ENCODE measurements at regions not wholly inside any gene's neighbourhood (a gene's known extent, or its start where the extent isn't known, plus 50 kb on each side); places are given as distances from the start of the nearest gene placed in this dataset.

DNA sequence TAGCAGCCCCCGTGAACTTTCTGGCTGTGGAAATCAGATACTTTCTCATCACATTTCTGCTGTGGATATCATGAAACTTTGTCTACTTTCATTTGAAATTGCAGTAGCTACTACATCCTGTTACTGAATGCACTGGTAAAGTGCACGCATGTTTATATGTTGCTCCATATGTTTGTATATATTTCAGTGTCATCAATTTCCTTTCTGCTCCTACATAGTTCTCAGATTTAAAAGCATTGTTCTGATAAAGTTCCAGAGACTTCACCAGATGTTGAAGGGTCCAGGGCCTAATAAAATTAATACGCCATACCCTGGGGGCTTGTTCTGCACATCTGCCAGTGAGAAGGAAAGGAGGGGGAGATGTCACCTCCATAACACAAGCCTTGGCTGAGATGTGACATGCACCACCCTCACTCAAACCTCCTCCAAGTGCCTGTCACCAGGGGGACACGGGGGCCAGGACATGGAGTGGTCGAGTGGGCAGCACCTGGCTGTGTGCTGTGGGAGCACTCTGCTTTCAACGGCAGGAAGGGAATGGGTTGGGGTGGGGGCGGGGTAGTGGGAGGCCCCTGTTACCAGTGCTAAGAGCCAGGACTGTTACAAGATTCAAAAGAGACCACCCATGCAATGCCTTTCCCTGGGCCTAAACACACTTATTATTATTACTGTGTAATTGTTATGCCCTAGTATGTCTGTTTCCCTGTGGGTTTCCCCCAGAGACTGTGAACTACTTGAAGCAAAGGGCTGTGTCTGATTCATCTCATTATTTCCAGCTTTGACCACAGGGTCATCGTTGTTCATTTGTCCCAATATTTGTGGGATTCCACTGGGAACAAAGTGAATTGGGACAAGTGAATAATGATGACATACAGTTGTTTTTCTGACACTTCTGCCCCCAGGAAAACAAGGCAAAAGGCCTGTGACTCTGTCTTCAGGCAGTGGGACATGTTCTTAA is 193.4 kb downstream of the FOXL1 start:
- DNase-seq (no peak), ATAC-seq (ENCODE audit: low FRiP score) (no peak)
- Histone ChIP-seq H3K36me3 (ENCODE audit: control insufficient read depth in 1 of 2, insufficient read depth in 2 of 2, low read length in 1 of 2) (no peaks in the 10 kb centered on the region), H3K4me3 (ENCODE audit: low read length in 2 of 2) (no peak overlapping the region), H3K27ac (ENCODE audit: low read depth in 1 of 2, low read length in 2 of 2) (no peak overlapping the region), H3K9me3 (ENCODE audit: control insufficient read depth, low read length) (no peaks in the 10 kb centered on the region), H3K27me3 (ENCODE audit: control insufficient read depth in 1 of 2, insufficient read depth in 2 of 2, low read length in 1 of 2) (no peaks in the 10 kb centered on the region), H3K4me1 (ENCODE audit: control insufficient read depth in 1 of 2, insufficient read depth in 2 of 2, low read length in 2 of 2) (no peaks in the 10 kb centered on the region)
- intact Hi-C loops (cut with DNase I), result no loop called here
- WGBS, 2 donors, result 80 to 83% methylated on average over 8 of the region's 8 CpGs

DNA sequence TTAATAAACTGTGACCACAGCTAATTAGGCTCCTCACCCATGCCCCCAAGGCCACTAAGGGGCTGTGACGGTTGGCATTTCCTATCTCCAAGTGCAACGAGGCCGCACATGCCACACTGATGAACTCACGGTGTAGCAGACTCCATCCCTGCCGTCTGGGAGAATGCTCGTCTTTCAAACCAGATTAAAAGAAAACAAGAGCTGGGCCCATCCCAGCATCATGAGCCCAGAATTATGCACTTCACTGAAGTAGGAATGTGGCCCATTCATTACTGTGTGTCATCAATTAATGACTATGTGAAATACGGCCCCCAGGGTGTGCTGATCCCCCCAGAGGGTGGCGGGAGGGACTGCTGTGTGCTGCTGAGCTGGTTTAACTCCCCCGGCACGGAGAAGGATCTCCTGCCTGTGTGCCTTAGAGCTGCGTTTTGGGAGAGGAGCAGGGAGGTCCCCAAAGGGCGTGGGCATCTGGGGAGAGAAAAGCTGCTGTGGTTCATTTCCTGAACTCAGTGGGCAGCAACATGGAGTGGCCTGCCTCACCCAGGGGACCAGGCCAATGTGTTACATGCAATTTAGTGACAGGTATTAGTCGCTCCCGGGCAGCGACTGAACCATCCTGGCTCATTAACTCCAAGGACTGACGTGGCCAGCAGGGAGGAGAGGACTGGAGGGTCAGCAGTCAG is 194.5 kb downstream of the FOXL1 start:
- Histone ChIP-seq H3K4me1 (ENCODE audit: control insufficient read depth in 1 of 2, insufficient read depth in 2 of 2, low read length in 2 of 2) (no peaks in the 10 kb centered on the region), H3K27me3 (ENCODE audit: control insufficient read depth in 1 of 2, insufficient read depth in 2 of 2, low read length in 1 of 2) (no peaks in the 10 kb centered on the region), H3K27ac (ENCODE audit: low read depth in 1 of 2, low read length in 2 of 2) (no peak overlapping the region), H3K4me3 (ENCODE audit: low read length in 2 of 2) (no peak overlapping the region), H3K9me3 (ENCODE audit: control insufficient read depth, low read length) (no peaks in the 10 kb centered on the region), H3K36me3 (ENCODE audit: control insufficient read depth in 1 of 2, insufficient read depth in 2 of 2, low read length in 1 of 2) (no peaks in the 10 kb centered on the region)
- 38 to 39% methylated on average over 16 of the region's 16 CpGs for WGBS, 2 donors
- ATAC-seq (ENCODE audit: low FRiP score) (no peak), DNase-seq (no peak)
- intact Hi-C loops (cut with DNase I), result no loop called here

- H3K4me1 ChIP-seq (ENCODE audit: control insufficient read depth in 1 of 2, insufficient read depth in 2 of 2, low read length in 2 of 2), result no peaks in the 10 kb centered on the region
- H3K4me3 ChIP-seq (ENCODE audit: low read length in 2 of 2), result no peak overlapping the region
- H3K27ac ChIP-seq (ENCODE audit: low read depth in 1 of 2, low read length in 2 of 2), result no peak overlapping the region
- peak in 1 of 2 donors; percentile 40 for DNase-seq
- no peaks in the 10 kb centered on the region for H3K9me3 ChIP-seq (ENCODE audit: control insufficient read depth, low read length)
- no peaks in the 10 kb centered on the region for H3K36me3 ChIP-seq (ENCODE audit: control insufficient read depth in 1 of 2, insufficient read depth in 2 of 2, low read length in 1 of 2)
- ATAC-seq (ENCODE audit: low FRiP score), result no peak
- intact Hi-C loops (cut with DNase I), result no loop called here
- H3K27me3 ChIP-seq (ENCODE audit: control insufficient read depth in 1 of 2, insufficient read depth in 2 of 2, low read length in 1 of 2), result no peaks in the 10 kb centered on the region
- 36 to 46% methylated on average over 4 of the region's 4 CpGs for WGBS, 2 donors
Observed at GRCh38 chr16:86773354-86773715, 195.0 kb downstream of the FOXL1 start.

DNA sequence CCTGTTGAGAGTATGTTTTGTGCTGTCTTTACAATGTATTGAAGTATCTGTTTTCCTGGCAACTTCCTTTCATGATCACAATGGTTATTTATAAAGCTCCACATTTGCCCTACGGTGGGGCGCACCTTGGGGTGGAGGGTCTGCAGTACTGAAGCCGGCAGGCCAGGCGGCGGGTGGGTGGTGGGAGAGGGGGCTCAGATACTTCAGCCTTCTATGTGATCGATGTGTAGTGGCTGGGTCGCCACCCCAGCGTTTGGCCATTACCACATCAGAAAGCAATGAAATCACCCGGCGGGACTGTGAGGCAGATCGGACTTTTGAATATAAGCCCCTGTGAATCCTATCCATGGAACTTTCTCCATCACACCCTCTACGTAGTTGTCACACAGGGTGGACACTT is 196.6 kb downstream of the FOXL1 start:
- Histone ChIP-seq H3K4me1 (ENCODE audit: control insufficient read depth in 1 of 2, insufficient read depth in 2 of 2, low read length in 2 of 2) (no peaks in the 10 kb centered on the region), H3K36me3 (ENCODE audit: control insufficient read depth in 1 of 2, insufficient read depth in 2 of 2, low read length in 1 of 2) (no peaks in the 10 kb centered on the region), H3K4me3 (ENCODE audit: low read length in 2 of 2) (no peak overlapping the region), H3K9me3 (ENCODE audit: control insufficient read depth, low read length) (no peaks in the 10 kb centered on the region), H3K27ac (ENCODE audit: low read depth in 1 of 2, low read length in 2 of 2) (no peak overlapping the region), H3K27me3 (ENCODE audit: control insufficient read depth in 1 of 2, insufficient read depth in 2 of 2, low read length in 1 of 2) (no peaks in the 10 kb centered on the region)
- DNase-seq (peak in 1 of 2 donors; percentile 64), ATAC-seq (ENCODE audit: low FRiP score) (no peak)
- 95 to 96% methylated on average over 12 of the region's 12 CpGs for WGBS, 2 donors
- intact Hi-C loops (cut with DNase I), result no loop called here

- no peaks in the 10 kb centered on the region for H3K27me3 ChIP-seq (ENCODE audit: control insufficient read depth in 1 of 2, insufficient read depth in 2 of 2, low read length in 1 of 2)
- no peaks in the 10 kb centered on the region for H3K9me3 ChIP-seq (ENCODE audit: control insufficient read depth, low read length)
- no peak for ATAC-seq (ENCODE audit: low FRiP score)
- intact Hi-C loops (cut with DNase I), result no loop called here
- no peaks in the 10 kb centered on the region for H3K4me1 ChIP-seq (ENCODE audit: control insufficient read depth in 1 of 2, insufficient read depth in 2 of 2, low read length in 2 of 2)
- H3K36me3 ChIP-seq (ENCODE audit: control insufficient read depth in 1 of 2, insufficient read depth in 2 of 2, low read length in 1 of 2), result no peaks in the 10 kb centered on the region
- H3K27ac ChIP-seq (ENCODE audit: low read depth in 1 of 2, low read length in 2 of 2), result no peak overlapping the region
- no peak overlapping the region for H3K4me3 ChIP-seq (ENCODE audit: low read length in 2 of 2)
- 84 to 86% methylated on average over 14 of the region's 14 CpGs for WGBS, 2 donors
- DNase-seq, result peak in 1 of 2 donors; percentile 71
Observed at GRCh38 chr16:86775511-86775921, 197.2 kb downstream of the FOXL1 start.

- intact Hi-C loops (cut with DNase I), result no loop called here
- Histone ChIP-seq H3K9me3 (ENCODE audit: control insufficient read depth, low read length) (no peaks in the 10 kb centered on the region), H3K4me3 (ENCODE audit: low read length in 2 of 2) (no peak overlapping the region), H3K36me3 (ENCODE audit: control insufficient read depth in 1 of 2, insufficient read depth in 2 of 2, low read length in 1 of 2) (no peaks in the 10 kb centered on the region), H3K27me3 (ENCODE audit: control insufficient read depth in 1 of 2, insufficient read depth in 2 of 2, low read length in 1 of 2) (no peaks in the 10 kb centered on the region), H3K27ac (ENCODE audit: low read depth in 1 of 2, low read length in 2 of 2) (no peak overlapping the region), H3K4me1 (ENCODE audit: control insufficient read depth in 1 of 2, insufficient read depth in 2 of 2, low read length in 2 of 2) (no peaks in the 10 kb centered on the region)
- ATAC-seq (ENCODE audit: low FRiP score), result no peak
- no peak for DNase-seq
- whole genome bisulfite sequencing, 2 donors, result 58 to 85% methylated on average over 4 of the region's 4 CpGs
Observed at GRCh38 chr16:86777381-86777946, 199.1 kb downstream of the FOXL1 start.

DNA sequence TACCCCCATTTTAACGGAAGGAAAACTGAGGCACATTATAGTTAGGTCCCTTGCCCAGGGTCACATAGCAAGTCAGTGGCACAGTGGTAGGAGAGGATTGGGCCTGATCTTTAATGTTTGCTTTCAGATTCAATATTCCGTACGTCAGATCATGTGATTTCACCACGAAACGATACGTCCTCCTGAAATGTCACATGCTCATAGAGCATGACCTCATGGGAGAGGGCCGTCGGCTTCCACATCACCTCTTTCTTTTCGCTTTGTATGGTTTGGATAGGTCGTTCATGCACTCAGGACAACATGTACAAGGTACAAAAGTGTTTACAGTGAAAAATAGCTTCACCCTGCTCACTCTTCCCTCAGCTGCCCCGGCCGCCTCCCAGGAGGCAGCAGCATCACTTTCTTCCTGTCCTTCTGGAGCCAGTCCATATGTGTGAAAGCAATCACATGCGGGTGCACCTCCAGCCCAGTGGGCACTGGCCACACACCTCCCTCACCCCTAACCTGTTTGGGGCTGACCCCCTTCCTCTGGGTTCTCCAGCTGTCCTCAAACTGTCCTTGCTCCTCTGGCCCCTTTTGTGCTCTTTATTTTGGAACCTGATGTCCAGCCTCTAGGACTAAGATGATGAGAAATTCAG is 199.9 kb downstream of the FOXL1 start:
- DNase-seq, result no peak
- Histone ChIP-seq H3K27ac (ENCODE audit: low read depth in 1 of 2, low read length in 2 of 2) (no peak overlapping the region), H3K9me3 (ENCODE audit: control insufficient read depth, low read length) (no peaks in the 10 kb centered on the region), H3K27me3 (ENCODE audit: control insufficient read depth in 1 of 2, insufficient read depth in 2 of 2, low read length in 1 of 2) (no peaks in the 10 kb centered on the region), H3K4me1 (ENCODE audit: control insufficient read depth in 1 of 2, insufficient read depth in 2 of 2, low read length in 2 of 2) (no peaks in the 10 kb centered on the region), H3K4me3 (ENCODE audit: low read length in 2 of 2) (no peak overlapping the region), H3K36me3 (ENCODE audit: control insufficient read depth in 1 of 2, insufficient read depth in 2 of 2, low read length in 1 of 2) (no peaks in the 10 kb centered on the region)
- ATAC-seq (ENCODE audit: low FRiP score), result no peak
- intact Hi-C loops (cut with DNase I), result no loop called here
- WGBS, 2 donors, result 84 to 88% methylated on average over 13 of the region's 13 CpGs

GRCh38 chr16:86778978-86779377 is 200.6 kb downstream of the FOXL1 start:
- no peak for DNase-seq
- Histone ChIP-seq H3K9me3 (ENCODE audit: control insufficient read depth, low read length) (no peaks in the 10 kb centered on the region), H3K4me3 (ENCODE audit: low read length in 2 of 2) (no peak overlapping the region), H3K27me3 (ENCODE audit: control insufficient read depth in 1 of 2, insufficient read depth in 2 of 2, low read length in 1 of 2) (no peaks in the 10 kb centered on the region), H3K4me1 (ENCODE audit: control insufficient read depth in 1 of 2, insufficient read depth in 2 of 2, low read length in 2 of 2) (no peaks in the 10 kb centered on the region), H3K27ac (ENCODE audit: low read depth in 1 of 2, low read length in 2 of 2) (no peak overlapping the region), H3K36me3 (ENCODE audit: control insufficient read depth in 1 of 2, insufficient read depth in 2 of 2, low read length in 1 of 2) (no peaks in the 10 kb centered on the region)
- intact Hi-C loops (cut with DNase I), result no loop called here
- 88 to 89% methylated on average over 9 of the region's 9 CpGs for WGBS, 2 donors
- no peak for ATAC-seq (ENCODE audit: low FRiP score)

All from aorta (tissue), 5 donors.